Cerebellar nuclear complex (tissue), 1 donor: ENCODE measurements at regions not wholly inside any gene's neighbourhood (a gene's known extent, or its start where the extent isn't known, plus 50 kb on each side); places are given as distances from the start of the nearest gene placed in this dataset.
A peak's percentile ranks its signal among the peaks of the same experiment; 100 is the strongest.

Experiments
- DNase-seq, 2 experiments: peaks; one replicate each; lab custom pipeline; 2025; lab: John Stamatoyannopoulos, UW

DNA sequence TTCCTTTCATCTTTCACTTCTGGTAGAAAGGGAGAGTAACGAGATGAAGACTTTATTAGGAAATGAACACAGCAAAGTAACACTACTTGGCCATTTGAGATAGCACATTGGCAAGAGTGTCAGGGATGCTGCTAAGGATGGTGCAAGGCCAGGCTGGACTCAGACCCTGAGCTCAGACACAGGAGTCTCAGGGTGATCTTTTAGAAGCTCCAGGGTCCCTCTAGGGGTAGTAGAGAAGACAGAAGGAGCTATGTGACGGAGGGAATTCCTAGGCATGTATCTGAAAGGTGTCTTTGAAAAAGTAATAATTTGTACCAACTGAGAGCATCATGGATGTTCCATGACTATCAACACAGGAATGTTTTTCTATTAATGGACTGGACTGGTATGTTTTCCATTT is 436.5 kb downstream of the DHX35 start:
- no peak for DNase-seq

DNA sequence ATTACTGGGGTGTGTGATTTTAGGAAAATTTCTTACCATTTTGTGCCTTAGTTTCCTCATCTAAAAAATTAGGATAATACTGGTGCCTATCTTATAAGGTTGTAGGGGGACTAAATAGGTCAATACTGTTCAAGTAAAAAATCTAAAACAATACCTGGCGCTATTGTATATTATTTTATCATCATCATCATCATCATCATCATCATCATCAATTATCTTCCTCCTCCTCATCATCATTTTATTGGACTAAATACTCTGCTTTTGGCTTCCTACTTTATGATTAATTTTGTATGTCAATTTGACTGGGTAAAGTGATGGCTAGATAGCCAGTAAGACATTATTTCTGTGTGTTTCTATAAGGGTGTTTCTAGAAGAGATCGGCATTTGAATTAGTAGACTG is 435.5 kb downstream of the DHX35 start:
- DNase-seq: no peak

DNA sequence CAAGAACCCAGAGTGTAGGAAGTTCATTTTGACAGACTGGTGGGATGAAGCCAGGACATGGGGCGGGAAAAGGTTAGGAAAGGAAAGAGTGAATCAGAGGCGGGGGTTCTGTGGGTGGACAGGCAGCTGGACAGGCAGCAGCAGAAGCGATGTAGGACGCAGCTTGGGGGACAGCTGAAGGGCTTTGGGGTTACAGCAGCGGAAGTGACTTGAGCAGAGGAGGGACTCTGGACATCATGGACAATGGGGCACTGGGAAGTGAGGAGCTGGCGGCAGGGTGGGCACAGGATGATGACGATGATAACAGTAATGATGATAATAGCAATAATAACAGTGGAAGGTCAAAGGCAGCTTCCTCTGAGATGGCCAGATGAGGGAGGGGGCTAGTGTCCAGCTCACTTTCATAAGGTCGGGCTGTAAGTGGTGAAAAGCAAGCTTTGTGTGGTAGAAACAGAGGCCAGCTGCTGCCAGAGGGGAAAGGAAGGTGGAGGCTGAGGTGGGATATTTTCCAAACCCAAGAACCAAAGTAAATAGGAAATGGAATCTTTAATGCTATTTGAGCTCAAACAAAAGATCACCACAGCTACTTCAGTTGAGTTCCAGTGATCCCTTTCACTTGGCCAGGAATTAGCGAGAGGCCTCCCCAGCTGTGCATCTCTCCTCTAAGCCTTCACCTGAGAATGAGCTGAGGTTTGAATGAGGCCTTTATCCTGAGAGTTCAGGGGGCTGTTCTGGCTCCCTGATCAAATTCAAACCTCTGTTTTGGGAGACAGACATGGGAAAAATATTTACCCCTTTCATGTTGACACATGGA is 433.5 kb downstream of the DHX35 start:
- DNase-seq: no peak

DNA sequence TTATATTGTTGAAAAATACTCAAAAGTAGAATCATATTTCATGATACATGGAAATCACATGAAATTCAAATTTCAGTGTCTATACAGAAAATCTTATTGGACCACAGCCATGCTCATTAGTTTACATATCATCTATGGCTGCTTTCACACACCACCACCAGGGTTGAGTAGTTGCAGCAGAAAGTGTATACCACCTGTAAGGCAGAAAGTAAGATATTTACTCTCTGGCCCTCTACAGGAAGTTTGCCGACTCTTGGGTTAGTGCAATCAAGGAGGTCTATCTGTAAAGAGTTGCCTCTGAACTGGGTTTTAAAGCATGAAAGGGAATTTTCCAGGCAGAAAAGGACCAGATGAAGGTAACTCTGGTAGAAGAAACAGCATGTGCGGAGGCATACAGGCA is 432.3 kb downstream of the DHX35 start:
- no peak for DNase-seq

DNA sequence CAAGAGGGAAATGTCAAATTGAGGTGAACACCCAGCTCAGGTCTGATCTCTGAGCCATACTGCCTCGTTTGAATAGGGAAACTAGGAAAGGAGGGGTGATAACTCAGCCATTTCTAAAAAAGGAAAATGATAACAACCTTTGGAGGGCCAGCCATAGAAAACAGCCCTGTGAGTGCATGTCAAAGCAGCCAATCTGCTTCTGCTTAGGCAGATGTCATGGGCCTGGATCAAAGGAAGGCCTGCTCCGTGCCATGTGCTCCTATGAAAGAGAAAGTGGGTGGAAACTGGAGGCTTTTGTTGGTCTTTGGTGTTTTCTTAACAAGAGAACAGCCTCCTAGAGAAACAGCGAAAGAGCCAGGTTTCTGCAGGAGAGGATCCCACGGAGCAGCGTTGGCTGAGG is 428.0 kb downstream of the DHX35 start:
- no peak for DNase-seq

DNA sequence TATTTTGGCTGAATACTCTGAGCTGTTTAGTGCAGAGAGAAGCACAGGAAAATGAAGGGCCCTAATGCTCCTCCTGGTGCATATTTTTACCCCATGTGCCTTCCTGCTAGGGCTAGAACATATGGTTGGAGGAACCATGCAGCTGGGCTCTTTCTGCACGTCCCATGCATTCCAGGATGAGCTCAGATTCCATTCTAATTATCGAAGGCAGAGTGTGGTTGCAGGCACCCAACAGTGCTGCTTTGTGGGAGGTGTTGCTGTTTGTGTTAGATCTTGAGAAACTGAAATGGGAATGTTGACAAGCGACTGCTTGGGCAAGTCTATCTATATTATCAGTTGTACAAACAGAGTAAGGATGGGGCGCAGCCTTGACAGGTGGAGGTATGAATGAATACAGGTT is 419.5 kb downstream of the DHX35 start:
- no peak for DNase-seq

DNA sequence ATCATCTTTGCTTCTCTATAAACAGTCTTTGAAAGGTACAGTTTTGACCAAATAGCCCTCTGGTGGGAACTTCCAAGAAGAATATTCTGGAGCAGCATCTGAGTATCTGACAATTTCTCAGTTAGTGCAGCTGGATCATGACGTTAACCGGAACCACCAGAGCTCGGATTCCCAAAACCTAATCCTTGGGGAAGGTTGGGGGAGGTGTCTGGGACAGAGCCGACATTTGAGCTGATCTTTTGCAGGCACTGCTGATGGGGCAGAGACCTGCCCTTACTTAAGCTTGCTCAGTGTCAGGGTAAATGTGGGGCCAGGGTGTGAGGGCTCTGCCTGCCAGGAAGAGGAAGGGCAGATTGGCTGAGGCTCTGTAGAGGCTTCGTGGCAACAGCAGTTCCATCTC is 416.6 kb downstream of the DHX35 start:
- no peak for DNase-seq

DNA sequence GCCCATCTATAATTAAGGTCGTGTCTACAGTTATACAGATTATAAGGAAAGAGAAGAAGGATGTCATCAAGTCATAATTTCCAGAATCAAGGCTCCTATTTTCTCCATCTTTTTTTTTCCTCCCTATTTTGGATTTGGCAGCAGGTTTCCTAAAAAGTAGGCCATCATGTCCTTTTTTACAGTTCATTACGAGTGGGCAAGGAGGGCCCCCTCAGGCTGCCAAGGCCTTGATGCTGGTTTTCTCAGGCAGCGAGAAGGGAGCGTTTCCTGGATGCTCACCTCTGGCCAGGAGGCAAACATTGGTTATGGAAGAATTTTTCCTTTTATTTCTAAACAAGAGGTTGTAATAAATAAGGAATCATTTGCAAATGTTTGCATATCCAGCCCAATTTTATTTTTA is 414.6 kb downstream of the DHX35 start:
- peak in 1 of 2 experiments; percentile 8 for DNase-seq

DNA sequence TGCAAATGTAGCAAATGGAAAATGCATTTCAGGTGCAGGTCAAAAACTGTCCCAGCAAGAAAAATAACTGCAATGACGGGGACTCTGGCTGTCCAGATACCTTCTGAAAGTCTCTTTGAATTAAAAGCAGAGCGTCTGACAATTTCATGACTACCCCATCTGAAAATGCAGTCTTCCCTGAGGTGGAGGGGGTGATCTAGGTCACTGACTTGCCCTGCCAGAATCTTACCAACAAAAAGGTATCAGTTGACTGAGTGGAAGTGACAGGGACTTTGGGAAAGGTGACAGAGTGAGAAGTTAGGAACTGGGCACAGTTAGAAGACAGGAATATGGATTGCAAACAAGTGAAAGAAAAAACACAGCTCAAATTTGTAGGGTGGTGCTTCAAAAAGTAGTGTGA is 402.2 kb downstream of the DHX35 start:
- DNase-seq: no peak

DNA sequence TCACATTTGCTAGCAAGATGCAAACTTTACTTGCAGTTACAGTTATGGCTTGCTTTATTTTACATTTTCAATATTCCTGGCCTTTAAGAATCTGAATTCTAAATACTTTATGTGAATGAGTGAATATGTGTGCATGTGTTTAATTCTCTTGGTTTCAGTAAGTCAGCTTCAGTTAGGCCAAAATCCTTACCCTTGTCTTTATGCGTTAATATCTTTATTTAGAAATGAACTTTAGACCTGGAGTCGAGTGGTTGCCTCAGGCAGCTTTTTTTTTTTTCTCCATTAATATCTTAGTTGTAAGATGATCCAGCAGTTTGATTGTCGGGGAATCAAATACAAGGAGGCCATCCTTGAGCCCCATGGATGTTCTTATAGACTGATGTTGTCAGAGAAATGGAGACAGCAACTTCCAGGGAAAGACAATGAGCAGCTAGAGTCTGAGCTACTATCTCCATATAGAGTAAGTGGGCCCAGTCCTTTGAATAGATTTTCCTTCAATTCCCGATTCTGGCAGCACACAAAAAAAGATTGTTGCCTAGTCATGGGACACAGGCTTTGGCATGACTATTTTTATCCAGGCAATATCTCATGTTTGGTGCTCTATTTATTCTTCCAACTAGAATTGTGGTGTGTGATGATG is 398.0 kb downstream of the DHX35 start:
- DNase-seq: no peak

DNA sequence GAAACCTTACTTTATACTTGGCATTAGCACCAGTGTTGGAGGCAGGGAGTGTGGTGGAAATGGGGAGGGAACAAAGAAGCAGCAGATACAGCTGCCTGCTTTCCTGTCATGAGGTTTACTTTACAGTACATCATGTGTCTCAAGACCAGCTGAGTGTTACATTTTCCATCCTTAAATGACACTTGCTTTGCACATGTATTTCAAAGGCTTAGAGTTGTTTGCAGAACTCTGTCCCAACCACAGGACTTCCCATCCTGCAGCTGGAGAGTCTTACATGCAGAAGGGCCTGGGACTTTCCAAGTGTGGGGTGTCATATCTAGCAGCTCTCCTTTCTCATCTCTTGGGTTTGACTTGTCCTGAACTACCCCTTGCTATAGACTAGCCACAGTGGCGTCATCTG is 395.9 kb downstream of the DHX35 start:
- DNase-seq: no peak

DNA sequence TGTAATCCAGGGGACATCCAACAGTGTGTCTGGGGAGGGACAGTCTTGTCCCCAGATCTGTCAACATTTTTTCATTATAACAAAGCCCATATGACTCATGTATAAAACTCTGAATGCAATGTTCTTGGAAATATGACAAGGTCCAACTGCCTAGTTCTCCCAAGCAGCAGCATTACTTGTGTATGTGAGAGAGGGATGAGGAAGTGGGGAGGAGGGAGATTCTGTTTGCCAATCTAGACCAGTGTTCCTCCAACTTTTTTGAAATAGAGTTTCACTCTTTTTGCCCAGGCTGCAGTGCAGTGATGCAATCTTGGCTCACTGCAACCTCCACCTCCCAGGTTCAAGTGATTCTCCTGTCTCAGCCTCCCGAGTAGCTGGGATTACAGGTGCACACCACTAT is 394.8 kb downstream of the DHX35 start:
- no peak for DNase-seq

DNA sequence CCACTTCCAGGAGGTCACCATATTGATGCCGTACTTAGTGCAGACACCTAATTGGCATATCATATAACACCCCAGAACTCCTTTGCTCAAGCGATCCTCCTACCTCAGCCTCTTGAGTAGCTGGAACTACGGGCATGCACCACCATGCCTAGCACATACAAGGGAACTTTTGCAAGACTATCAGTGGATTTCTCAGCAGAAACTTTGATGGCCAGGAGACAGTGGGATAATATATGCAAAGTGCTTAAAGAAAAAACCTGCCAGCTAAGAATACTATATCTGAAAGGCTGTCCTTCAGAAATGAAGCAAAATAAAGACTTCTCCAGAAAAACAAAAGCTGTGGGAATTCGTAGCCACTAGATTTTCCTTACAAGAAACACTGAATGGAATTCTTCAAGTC is 387.1 kb downstream of the DHX35 start:
- no peak for DNase-seq

DNA sequence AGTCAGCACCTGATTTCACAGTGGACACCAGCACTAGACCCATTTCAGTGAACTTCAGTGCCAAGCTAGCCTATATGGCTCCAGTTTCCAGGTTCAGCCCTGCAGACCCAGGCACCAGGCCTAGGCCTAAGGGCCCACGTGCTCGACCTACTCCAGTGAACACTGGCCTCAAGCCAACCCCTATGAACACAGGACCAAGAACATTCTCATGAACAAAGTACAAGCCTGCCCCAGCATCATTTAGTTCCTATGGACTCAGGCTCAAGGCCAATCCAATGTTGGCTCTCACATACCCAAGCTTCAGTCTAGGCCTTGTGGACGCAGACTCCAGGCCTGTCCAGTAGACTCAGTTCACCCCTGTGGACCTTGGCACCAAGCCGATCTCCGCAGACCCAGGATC is 385.5 kb downstream of the DHX35 start:
- DNase-seq: no peak

DNA sequence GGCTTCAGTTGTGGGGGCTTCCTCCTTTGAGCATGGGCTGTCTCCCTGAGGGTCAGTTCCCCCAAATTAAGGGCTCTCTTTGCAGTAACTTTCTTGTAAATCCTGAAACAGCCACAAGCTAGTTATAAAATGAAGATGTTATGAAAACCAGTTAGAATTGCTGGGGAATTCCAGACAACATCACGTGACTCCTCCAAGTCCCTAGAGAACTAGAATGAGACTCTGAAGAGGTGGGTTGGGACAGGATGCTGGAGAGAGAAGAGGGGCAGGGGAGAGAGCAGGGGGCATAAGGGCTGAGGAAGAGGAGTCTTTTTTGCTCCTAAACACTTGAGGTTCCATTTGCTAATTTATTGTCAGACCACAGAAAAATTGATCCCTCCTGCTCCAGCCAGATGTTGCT is 380.3 kb downstream of the DHX35 start:
- no peak for DNase-seq

DNA sequence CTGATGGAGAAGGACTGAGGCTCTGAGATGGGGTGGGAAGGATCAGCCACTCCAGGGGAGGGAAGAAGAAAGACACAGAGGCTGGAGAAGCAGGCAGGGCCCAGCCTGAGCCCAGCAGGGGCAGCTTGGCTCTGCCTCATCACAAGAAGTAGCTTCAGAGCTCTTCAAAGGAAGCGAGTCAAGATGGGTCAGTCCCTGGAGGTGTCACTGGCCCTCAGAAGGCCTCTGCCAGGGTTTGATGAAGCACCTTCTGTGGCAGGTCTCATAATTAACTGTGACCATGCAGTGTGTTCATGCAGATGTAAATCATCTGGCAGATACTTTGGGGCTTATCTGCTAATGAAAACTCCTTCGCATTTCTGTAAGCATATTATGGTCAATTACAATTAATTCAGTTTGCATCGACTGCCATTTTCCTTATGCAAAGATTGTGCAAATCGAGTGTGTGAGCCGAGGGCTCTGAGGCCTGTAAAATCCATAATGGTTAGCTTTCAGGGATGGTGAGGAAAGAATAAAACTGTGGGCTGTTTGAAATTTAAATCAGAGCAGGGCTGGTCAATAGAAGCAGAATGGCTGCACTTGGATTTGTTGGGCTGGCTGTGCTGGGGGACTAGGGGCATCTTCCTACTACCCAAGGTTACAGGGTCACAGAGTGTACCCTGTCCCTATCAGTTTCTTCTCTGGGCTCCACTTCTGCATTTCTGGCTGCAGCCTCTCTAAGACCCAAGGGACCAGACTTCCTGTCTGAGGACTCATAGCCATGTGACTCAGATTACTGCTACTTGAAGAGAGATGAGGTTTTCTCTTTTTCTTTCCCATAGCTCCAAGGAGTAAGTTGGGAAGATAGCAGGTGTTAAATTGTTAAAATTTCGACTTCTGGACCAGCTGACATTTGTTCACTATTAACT is 376.6 kb downstream of the DHX35 start:
- no peak for DNase-seq

DNA sequence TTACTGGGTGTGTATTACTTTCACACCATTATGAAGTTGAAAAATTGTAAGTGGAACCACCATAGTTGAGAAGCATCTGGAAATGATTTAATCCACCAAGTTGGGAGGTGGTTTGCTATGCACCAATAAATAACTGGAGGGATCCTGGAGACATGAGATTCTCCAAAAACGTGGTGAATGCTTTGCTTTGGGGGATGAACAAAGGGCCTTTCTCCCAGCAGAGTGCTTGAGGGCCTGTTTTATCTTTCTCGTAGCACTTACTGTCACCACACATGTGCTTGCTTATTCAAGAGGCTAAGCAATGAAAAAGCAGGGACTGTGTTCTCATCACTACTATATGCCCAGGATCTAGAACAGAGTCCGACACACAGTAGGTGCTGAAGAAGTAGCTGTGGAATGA is 371.1 kb downstream of the DHX35 start:
- DNase-seq: no peak

DNA sequence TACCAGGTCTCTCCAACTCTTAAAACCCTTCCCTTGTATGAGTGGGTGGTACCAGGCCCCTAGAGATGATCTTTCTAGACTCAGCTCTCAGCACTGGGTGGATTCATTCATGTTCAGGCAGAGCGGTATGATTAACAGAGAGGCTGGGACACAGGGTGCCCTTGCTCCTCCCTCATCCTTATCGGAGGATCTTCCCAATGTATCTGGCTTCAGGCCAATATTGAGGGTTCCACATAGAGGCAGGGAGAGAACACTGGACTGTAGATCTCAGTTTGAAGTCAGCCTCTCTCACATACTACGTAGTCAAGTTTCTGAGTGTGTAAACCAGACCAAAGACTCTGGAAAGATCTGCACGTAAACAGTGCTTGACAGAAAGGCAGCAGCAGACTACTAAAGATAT is 366.2 kb downstream of the DHX35 start:
- no peak for DNase-seq

DNA sequence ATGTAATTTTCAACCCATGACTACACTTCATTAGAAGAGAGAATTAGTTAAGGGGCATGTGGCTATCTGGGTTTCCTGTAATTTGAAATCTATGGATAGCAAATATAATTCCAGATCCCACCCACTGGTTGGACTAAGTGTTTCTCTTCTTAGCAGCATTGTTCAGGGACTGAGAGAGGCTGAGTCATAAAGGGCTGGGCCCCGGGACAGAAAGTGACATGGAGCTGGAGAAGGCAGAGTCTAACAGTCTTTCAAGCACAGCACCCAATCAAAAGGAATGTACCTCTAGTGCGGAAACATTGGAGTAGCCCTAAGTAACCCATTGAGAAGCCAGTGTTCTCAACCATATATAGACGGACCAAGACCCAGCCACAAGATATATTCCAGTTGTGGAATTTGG is 363.9 kb downstream of the DHX35 start:
- DNase-seq: no peak

DNA sequence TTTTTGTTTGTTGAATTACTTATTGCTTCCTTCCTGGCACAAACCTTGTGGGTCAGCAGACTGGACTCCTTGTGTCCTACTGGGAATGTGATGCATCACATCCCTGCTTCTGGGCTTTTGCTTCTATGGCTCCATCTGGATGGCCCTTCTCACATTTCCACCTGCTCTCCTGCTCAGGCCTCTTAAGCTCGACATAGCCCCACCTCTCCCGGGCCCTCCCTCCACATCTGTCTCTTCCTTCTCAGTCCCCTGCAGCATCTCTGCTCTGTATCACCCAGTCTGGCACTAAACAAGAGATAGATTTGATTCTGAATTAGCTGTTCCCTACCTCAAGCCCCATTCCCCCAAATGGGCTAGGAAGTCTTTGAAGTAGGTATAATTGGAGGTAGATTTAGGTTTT is 356.8 kb downstream of the DHX35 start:
- DNase-seq: no peak

DNA sequence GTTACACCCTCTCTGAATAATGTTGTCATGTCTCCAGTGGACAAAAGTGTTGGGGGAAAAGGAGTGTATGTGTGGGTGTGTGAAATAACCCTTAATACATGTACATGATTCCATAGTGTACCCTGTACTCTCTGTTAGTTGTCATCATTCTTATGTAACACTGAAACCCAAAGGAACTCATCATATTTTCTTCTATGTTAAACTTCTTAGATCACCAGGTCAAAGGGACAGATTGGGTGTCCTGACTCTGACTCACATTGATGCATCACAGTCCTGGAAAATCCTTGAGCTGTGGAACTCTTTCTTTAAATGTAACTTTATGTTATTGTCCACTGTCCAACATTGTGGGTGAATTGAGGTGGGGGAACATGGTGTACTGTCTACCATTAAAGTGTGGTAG is 350.5 kb downstream of the DHX35 start:
- DNase-seq: no peak

DNA sequence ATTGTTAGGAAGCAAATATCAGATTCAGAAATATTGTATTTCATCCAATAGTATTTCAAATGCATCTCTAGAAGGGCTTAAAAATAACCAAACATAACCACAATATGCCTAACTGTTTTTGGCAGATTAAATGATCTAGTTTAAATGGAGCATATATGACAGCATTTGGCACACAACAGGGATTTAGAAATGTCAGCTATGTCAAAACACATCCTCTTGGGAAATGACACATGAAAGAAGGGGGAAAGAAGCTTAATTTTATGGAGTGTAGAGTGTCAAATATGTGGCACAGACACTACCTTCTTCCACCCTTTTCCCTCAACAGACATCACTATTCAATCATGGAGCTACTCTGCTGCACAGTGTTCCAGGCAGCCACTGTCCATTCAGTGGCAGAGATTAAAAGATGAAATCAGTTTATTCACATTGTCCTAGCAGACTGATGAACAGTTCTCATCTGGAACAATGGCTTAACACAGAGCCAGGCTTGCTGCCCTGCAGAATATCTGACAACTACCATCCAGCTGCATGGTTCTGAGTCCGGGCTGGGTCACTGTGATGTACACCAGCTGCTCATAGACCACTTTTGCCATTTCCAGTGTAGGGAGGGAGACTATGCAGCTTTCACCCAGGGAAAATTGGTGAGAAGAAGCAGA is 349.8 kb downstream of the DHX35 start:
- DNase-seq: no peak
